ENCODE measurements at regions not wholly inside any gene's neighbourhood (a gene's known extent, or its start where the extent isn't known, plus 50 kb on each side); places are given as distances from the start of the nearest gene placed in this dataset.

GRCh38 chr11:128236506-128237498 lies 350.6 kb downstream of the ETS1 start:
- Mint-ChIP-seq H3K4me3 (no peak overlapping the region), H3K27me3 (no peaks in the 10 kb centered on the region), H3K9me3 (peaks cover 0 to 3% (median 0%) of the 10 kb centered on the region in 11 donors), H3K27ac (no peak overlapping the region), H3K36me3 (peaks cover 0 to 5% (median 0%) of the 10 kb centered on the region in 5 donors), H3K4me1 (peaks cover 9 to 31% (median 18%) of the 10 kb centered on the region in 7 donors)
- ChIA-PET CTCF (interaction anchor here (0.6 kb wide), 1 partner anchor 492 kb away, joined by 3 read pairs; no protein-coding TSS in a partner anchor), POLR2A (no interaction called here)
- H3K4me3 ChIP-seq (ENCODE audit: low read length) = no peak overlapping the region
- H3K27me3 ChIP-seq (ENCODE audit: control insufficient read depth in 2 of 2, insufficient read depth in 2 of 2, low read length in 2 of 2) = no peaks in the 10 kb centered on the region
- H3K27ac ChIP-seq (ENCODE audit: low read depth, low read length) = no peak overlapping the region
- DNase-seq (no peak), ATAC-seq (no peak)
- no peaks in the 10 kb centered on the region for H3K4me1 ChIP-seq (ENCODE audit: control insufficient read depth in 2 of 2, insufficient read depth in 2 of 2, low read length in 2 of 2)
- no peaks in the 10 kb centered on the region for H3K9me3 ChIP-seq (ENCODE audit: control insufficient read depth in 2 of 3, low read length in 3 of 3)
- no peaks in the 10 kb centered on the region for H3K36me3 ChIP-seq (ENCODE audit: control insufficient read depth in 2 of 3, insufficient read depth in 3 of 3, low read length in 3 of 3)
- intact Hi-C loops (cut with micrococcal nuclease) = no loop called here

GRCh38 chr11:128235958-128236357 lies 351.4 kb downstream of the ETS1 start:
- Histone ChIP-seq H3K27ac (ENCODE audit: low read depth, low read length) (no peak overlapping the region), H3K4me3 (ENCODE audit: low read length) (no peak overlapping the region), H3K9me3 (ENCODE audit: control insufficient read depth in 2 of 3, low read length in 3 of 3) (no peaks in the 10 kb centered on the region), H3K36me3 (ENCODE audit: control insufficient read depth in 2 of 3, insufficient read depth in 3 of 3, low read length in 3 of 3) (no peaks in the 10 kb centered on the region), H3K4me1 (ENCODE audit: control insufficient read depth in 2 of 2, insufficient read depth in 2 of 2, low read length in 2 of 2) (no peaks in the 10 kb centered on the region), H3K27me3 (ENCODE audit: control insufficient read depth in 2 of 2, insufficient read depth in 2 of 2, low read length in 2 of 2) (no peaks in the 10 kb centered on the region)
- H3K4me3 Mint-ChIP-seq = no peak overlapping the region
- ChIA-PET POLR2A (no interaction called here), CTCF (no interaction called here)
- H3K9me3 Mint-ChIP-seq = peaks cover 0 to 4% (median 0%) of the 10 kb centered on the region in 11 donors
- ATAC-seq = no peak
- DNase-seq = no peak
- no peaks in the 10 kb centered on the region for H3K27me3 Mint-ChIP-seq
- peaks cover 9 to 33% (median 18%) of the 10 kb centered on the region in 7 donors for H3K4me1 Mint-ChIP-seq
- intact Hi-C loops (cut with micrococcal nuclease) = no loop called here
- peaks cover 0 to 6% (median 0%) of the 10 kb centered on the region in 5 donors for H3K36me3 Mint-ChIP-seq
- H3K27ac Mint-ChIP-seq = no peak overlapping the region

- ATAC-seq = no peak
- peaks cover 9 to 33% (median 18%) of the 10 kb centered on the region in 7 donors for H3K4me1 Mint-ChIP-seq
- H3K4me1 ChIP-seq (ENCODE audit: control insufficient read depth in 2 of 2, insufficient read depth in 2 of 2, low read length in 2 of 2) = no peaks in the 10 kb centered on the region
- H3K9me3 ChIP-seq (ENCODE audit: control insufficient read depth in 2 of 3, low read length in 3 of 3) = no peaks in the 10 kb centered on the region
- no peaks in the 10 kb centered on the region for H3K27me3 Mint-ChIP-seq
- no peak overlapping the region for H3K4me3 Mint-ChIP-seq
- no peaks in the 10 kb centered on the region for H3K36me3 ChIP-seq (ENCODE audit: control insufficient read depth in 2 of 3, insufficient read depth in 3 of 3, low read length in 3 of 3)
- ChIA-PET CTCF (no interaction called here), POLR2A (no interaction called here)
- no peak for DNase-seq
- no peak overlapping the region for H3K4me3 ChIP-seq (ENCODE audit: low read length)
- H3K36me3 Mint-ChIP-seq = peaks cover 0 to 6% (median 0%) of the 10 kb centered on the region in 5 donors
- H3K9me3 Mint-ChIP-seq = peaks cover 0 to 4% (median 0%) of the 10 kb centered on the region in 11 donors
- H3K27ac ChIP-seq (ENCODE audit: low read depth, low read length) = no peak overlapping the region
- H3K27ac Mint-ChIP-seq = no peak overlapping the region
- H3K27me3 ChIP-seq (ENCODE audit: control insufficient read depth in 2 of 2, insufficient read depth in 2 of 2, low read length in 2 of 2) = no peaks in the 10 kb centered on the region
- intact Hi-C loops (cut with micrococcal nuclease) = no loop called here
Measured at GRCh38 chr11:128235426-128235825, 351.9 kb downstream of the ETS1 start.

- Mint-ChIP-seq H3K9me3 (peaks cover 0 to 4% (median 0%) of the 10 kb centered on the region in 11 donors), H3K27me3 (no peaks in the 10 kb centered on the region), H3K27ac (no peak overlapping the region), H3K4me3 (no peak overlapping the region), H3K36me3 (peaks cover 0 to 6% (median 0%) of the 10 kb centered on the region in 5 donors), H3K4me1 (peaks cover 9 to 32% (median 14%) of the 10 kb centered on the region in 7 donors)
- no peak for DNase-seq
- Histone ChIP-seq H3K4me1 (ENCODE audit: control insufficient read depth in 2 of 2, insufficient read depth in 2 of 2, low read length in 2 of 2) (no peaks in the 10 kb centered on the region), H3K27me3 (ENCODE audit: control insufficient read depth in 2 of 2, insufficient read depth in 2 of 2, low read length in 2 of 2) (no peaks in the 10 kb centered on the region), H3K9me3 (ENCODE audit: control insufficient read depth in 2 of 3, low read length in 3 of 3) (no peaks in the 10 kb centered on the region), H3K27ac (ENCODE audit: low read depth, low read length) (no peak overlapping the region), H3K4me3 (ENCODE audit: low read length) (no peak overlapping the region), H3K36me3 (ENCODE audit: control insufficient read depth in 2 of 3, insufficient read depth in 3 of 3, low read length in 3 of 3) (no peaks in the 10 kb centered on the region)
- no peak for ATAC-seq
- POLR2A ChIA-PET = no interaction called here
- intact Hi-C loops (cut with micrococcal nuclease) = no loop called here
- CTCF ChIA-PET = no interaction called here
Measured at GRCh38 chr11:128234143-128234542, 353.2 kb downstream of the ETS1 start.

- Histone ChIP-seq H3K4me1 (ENCODE audit: control insufficient read depth in 2 of 2, insufficient read depth in 2 of 2, low read length in 2 of 2) (no peaks in the 10 kb centered on the region), H3K4me3 (ENCODE audit: low read length) (no peak overlapping the region), H3K27me3 (ENCODE audit: control insufficient read depth in 2 of 2, insufficient read depth in 2 of 2, low read length in 2 of 2) (no peaks in the 10 kb centered on the region), H3K27ac (ENCODE audit: low read depth, low read length) (no peak overlapping the region), H3K9me3 (ENCODE audit: control insufficient read depth in 2 of 3, low read length in 3 of 3) (no peaks in the 10 kb centered on the region), H3K36me3 (ENCODE audit: control insufficient read depth in 2 of 3, insufficient read depth in 3 of 3, low read length in 3 of 3) (no peaks in the 10 kb centered on the region)
- peaks cover 0 to 29% (median under 1%) of the 10 kb centered on the region in 7 donors for H3K4me1 Mint-ChIP-seq
- ChIA-PET POLR2A (no interaction called here), CTCF (no interaction called here)
- peak in 1 of 9 donors; percentile 71 for DNase-seq
- peak overlapping the region in 1 of 9 donors; percentile 10 for H3K27ac Mint-ChIP-seq
- no peak for ATAC-seq
- peaks cover 0 to 4% (median 0%) of the 10 kb centered on the region in 11 donors for H3K9me3 Mint-ChIP-seq
- intact Hi-C loops (cut with micrococcal nuclease) = loop anchor here in 1 of 2 donors (2.0 kb wide), 1 partner anchor 56 kb away; no protein-coding TSS in a partner anchor
- H3K4me3 Mint-ChIP-seq = no peak overlapping the region
- H3K27me3 Mint-ChIP-seq = no peaks in the 10 kb centered on the region
- H3K36me3 Mint-ChIP-seq = peaks cover 0 to 6% (median 0%) of the 10 kb centered on the region in 5 donors
Measured at GRCh38 chr11:128232588-128232987, 354.8 kb downstream of the ETS1 start.

GRCh38 chr11:128231845-128232410 lies 355.4 kb downstream of the ETS1 start:
- ATAC-seq = no peak
- CTCF ChIA-PET = no interaction called here
- H3K27ac Mint-ChIP-seq = no peak overlapping the region

More at GRCh38 chr11:128231845-128232410, 355.4 kb downstream of the ETS1 start:
- POLR2A ChIA-PET = interaction anchor here (0.6 kb wide), 1 partner anchor 41 kb away, joined by 4 read pairs; no protein-coding TSS in a partner anchor
- H3K4me1 ChIP-seq (ENCODE audit: control insufficient read depth in 2 of 2, insufficient read depth in 2 of 2, low read length in 2 of 2) = no peaks in the 10 kb centered on the region
- peaks cover 0 to 4% (median 0%) of the 10 kb centered on the region in 11 donors for H3K9me3 Mint-ChIP-seq
- no peaks in the 10 kb centered on the region for H3K9me3 ChIP-seq (ENCODE audit: control insufficient read depth in 2 of 3, low read length in 3 of 3)
- intact Hi-C loops (cut with micrococcal nuclease) = loop anchor here in 1 of 2 donors (2.0 kb wide), 1 partner anchor 57 kb away; no protein-coding TSS in a partner anchor
- no peak overlapping the region for H3K4me3 ChIP-seq (ENCODE audit: low read length)
- no peaks in the 10 kb centered on the region for H3K27me3 Mint-ChIP-seq
- no peak overlapping the region for H3K27ac ChIP-seq (ENCODE audit: low read depth, low read length)
- peaks cover 0 to 6% (median 0%) of the 10 kb centered on the region in 5 donors for H3K36me3 Mint-ChIP-seq
- H3K4me1 Mint-ChIP-seq = peaks cover 0 to 31% (median 0%) of the 10 kb centered on the region in 7 donors
- H3K27me3 ChIP-seq (ENCODE audit: control insufficient read depth in 2 of 2, insufficient read depth in 2 of 2, low read length in 2 of 2) = no peaks in the 10 kb centered on the region
- no peaks in the 10 kb centered on the region for H3K36me3 ChIP-seq (ENCODE audit: control insufficient read depth in 2 of 3, insufficient read depth in 3 of 3, low read length in 3 of 3)
- no peak overlapping the region for H3K4me3 Mint-ChIP-seq
- DNase-seq = no peak

Measured in naive thymus-derived CD4-positive, alpha-beta T cell (primary cell).